ENCODE measurements at regions not wholly inside any gene's neighbourhood (a gene's known extent, or its start where the extent isn't known, plus 50 kb on each side); places are given as distances from the start of the nearest gene placed in this dataset.

GRCh38 chr5:57772512-57772911 lies 289.9 kb upstream of the ACTBL2 start:
- TF ChIP-seq CTCF (IDR thresholded peaks at IDR 0.05) = no peak
- no peak for TF ChIP-seq POLR2AphosphoS5 (IDR thresholded peaks at IDR 0.05)
- TF ChIP-seq EP300 (IDR thresholded peaks at IDR 0.05) = no peak
